ENCODE measurements at regions not wholly inside any gene's neighbourhood (a gene's known extent, or its start where the extent isn't known, plus 50 kb on each side); places are given as distances from the start of the nearest gene placed in this dataset.

DNA sequence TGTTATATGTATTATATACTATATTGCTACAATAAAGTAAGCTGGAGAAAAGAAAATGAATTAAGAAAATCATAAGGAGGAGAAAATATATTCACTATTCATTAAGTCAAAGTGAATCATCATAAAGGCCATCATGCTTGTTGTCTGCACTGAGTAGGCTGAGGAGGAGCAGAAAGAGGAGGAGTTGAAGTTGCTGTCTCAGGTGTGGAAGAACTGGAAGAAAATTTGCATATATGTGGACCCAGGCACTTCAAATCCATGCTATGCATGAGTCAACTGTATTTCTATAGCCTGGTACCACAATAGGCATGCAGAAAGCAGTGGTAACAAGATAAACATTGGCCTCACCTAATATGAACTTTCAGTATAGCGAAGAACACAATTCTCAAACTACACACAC, 135.9 kb upstream of the SGCG start:
- TF ChIP-seq CTCF (conservative IDR thresholded peaks at IDR 0.05; ENCODE audit: low read depth in 2 of 2), result no peak
- no peak for TF ChIP-seq STAT1 (IDR thresholded peaks at IDR 0.05; ENCODE audit: unreplicated experiment)
- no peak for TF ChIP-seq REST (IDR thresholded peaks at IDR 0.05; ENCODE audit: unreplicated experiment)
- TF ChIP-seq POLR2AphosphoS5 (IDR thresholded peaks at IDR 0.05; ENCODE audit: low read depth), result no peak
- TF ChIP-seq EZH2 (IDR thresholded peaks at IDR 0.05; ENCODE audit: low read depth, unreplicated experiment), result no peak
- TF ChIP-seq EZH2phosphoT487 (IDR thresholded peaks at IDR 0.05; ENCODE audit: unreplicated experiment), result no peak
- no peak for TF ChIP-seq CREB1 (CRISPR knock-in tag; IDR thresholded peaks at IDR 0.05; ENCODE audit: low read depth)
- no peak for TF ChIP-seq JUNB (IDR thresholded peaks at IDR 0.05; ENCODE audit: unreplicated experiment)
- TF ChIP-seq, protein P1, sequence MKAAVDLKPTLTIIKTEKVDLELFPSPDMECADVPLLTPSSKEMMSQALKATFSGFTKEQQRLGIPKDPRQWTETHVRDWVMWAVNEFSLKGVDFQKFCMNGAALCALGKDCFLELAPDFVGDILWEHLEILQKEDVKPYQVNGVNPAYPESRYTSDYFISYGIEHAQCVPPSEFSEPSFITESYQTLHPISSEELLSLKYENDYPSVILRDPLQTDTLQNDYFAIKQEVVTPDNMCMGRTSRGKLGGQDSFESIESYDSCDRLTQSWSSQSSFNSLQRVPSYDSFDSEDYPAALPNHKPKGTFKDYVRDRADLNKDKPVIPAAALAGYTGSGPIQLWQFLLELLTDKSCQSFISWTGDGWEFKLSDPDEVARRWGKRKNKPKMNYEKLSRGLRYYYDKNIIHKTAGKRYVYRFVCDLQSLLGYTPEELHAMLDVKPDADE (IDR thresholded peaks at IDR 0.05), result no peak
- no peak for TF ChIP-seq ZNF114 (CRISPR knock-in tag; IDR thresholded peaks at IDR 0.05)
- no peak for TF ChIP-seq NANOG (IDR thresholded peaks at IDR 0.05; ENCODE audit: borderline replicate concordance)
- TF ChIP-seq, protein P2, sequence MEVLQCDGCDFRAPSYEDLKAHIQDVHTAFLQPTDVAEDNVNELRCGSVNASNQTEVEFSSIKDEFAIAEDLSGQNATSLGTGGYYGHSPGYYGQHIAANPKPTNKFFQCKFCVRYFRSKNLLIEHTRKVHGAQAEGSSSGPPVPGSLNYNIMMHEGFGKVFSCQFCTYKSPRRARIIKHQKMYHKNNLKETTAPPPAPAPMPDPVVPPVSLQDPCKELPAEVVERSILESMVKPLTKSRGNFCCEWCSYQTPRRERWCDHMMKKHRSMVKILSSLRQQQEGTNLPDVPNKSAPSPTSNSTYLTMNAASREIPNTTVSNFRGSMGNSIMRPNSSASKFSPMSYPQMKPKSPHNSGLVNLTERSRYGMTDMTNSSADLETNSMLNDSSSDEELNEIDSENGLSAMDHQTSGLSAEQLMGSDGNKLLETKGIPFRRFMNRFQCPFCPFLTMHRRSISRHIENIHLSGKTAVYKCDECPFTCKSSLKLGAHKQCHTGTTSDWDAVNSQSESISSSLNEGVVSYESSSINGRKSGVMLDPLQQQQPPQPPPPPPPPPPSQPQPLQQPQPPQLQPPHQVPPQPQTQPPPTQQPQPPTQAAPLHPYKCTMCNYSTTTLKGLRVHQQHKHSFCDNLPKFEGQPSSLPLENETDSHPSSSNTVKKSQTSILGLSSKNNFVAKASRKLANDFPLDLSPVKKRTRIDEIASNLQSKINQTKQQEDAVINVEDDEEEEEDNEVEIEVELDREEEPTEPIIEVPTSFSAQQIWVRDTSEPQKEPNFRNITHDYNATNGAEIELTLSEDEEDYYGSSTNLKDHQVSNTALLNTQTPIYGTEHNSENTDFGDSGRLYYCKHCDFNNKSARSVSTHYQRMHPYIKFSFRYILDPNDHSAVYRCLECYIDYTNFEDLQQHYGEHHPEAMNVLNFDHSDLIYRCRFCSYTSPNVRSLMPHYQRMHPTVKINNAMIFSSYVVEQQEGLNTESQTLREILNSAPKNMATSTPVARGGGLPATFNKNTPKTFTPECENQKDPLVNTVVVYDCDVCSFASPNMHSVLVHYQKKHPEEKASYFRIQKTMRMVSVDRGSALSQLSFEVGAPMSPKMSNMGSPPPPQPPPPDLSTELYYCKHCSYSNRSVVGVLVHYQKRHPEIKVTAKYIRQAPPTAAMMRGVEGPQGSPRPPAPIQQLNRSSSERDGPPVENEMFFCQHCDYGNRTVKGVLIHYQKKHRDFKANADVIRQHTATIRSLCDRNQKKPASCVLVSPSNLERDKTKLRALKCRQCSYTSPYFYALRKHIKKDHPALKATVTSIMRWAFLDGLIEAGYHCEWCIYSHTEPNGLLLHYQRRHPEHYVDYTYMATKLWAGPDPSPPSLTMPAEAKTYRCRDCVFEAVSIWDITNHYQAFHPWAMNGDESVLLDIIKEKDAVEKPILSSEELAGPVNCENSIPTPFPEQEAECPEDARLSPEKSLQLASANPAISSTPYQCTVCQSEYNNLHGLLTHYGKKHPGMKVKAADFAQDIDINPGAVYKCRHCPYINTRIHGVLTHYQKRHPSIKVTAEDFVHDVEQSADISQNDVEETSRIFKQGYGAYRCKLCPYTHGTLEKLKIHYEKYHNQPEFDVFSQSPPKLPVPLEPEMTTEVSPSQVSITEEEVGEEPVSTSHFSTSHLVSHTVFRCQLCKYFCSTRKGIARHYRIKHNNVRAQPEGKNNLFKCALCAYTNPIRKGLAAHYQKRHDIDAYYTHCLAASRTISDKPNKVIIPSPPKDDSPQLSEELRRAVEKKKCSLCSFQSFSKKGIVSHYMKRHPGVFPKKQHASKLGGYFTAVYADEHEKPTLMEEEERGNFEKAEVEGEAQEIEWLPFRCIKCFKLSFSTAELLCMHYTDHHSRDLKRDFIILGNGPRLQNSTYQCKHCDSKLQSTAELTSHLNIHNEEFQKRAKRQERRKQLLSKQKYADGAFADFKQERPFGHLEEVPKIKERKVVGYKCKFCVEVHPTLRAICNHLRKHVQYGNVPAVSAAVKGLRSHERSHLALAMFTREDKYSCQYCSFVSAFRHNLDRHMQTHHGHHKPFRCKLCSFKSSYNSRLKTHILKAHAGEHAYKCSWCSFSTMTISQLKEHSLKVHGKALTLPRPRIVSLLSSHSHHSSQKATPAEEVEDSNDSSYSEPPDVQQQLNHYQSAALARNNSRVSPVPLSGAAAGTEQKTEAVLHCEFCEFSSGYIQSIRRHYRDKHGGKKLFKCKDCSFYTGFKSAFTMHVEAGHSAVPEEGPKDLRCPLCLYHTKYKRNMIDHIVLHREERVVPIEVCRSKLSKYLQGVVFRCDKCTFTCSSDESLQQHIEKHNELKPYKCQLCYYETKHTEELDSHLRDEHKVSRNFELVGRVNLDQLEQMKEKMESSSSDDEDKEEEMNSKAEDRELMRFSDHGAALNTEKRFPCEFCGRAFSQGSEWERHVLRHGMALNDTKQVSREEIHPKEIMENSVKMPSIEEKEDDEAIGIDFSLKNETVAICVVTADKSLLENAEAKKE (CRISPR knock-in tag; IDR thresholded peaks at IDR 0.05), result no peak

All from GM23338 (cell line).